ENCODE measurements at regions not wholly inside any gene's neighbourhood (a gene's known extent, or its start where the extent isn't known, plus 50 kb on each side); places are given as distances from the start of the nearest gene placed in this dataset.

DNA sequence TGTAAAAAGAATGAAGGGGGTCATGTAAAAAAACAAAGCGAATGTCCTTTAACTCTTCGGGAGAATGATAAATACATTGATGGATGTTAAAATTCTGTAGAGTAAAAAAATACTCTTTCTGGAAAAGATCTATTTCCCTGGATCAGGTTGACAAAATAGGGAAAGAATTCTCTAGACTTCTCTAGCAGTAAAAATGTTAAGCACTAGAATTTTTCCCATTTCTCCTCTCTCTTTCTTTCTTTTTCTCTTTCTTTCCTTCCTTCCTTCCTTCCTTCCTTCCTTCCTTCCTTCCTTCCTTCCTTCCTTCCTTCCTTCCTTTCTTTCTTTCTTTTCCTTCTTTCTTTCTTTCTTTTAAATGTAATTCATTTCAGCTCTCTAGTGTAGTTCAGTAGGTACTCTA is 552.5 kb downstream of the LRFN5 start:
- DNase-seq (ENCODE audit: low spot score) (no peak), ATAC-seq (no peak)
- Mint-ChIP-seq H3K4me3 (no peak overlapping the region), H3K9me3 (no peaks in the 10 kb centered on the region), H3K36me3 (ENCODE audit: low read depth) (no peaks in the 10 kb centered on the region), H3K27me3 (ENCODE audit: insufficient read depth, low read depth, poor library complexity) (no peaks in the 10 kb centered on the region), H3K4me1 (no peaks in the 10 kb centered on the region), H3K27ac (no peak overlapping the region)
- Histone ChIP-seq H3K4me1 (ENCODE audit: insufficient read depth) (no peaks in the 10 kb centered on the region), H3K79me2 (replicated peaks; ENCODE audit: insufficient read depth) (no peaks in the 10 kb centered on the region), H3K4me3 (no peak overlapping the region), H4K20me1 (replicated peaks; ENCODE audit: insufficient read depth) (no peaks in the 10 kb centered on the region), H3F3A (replicated peaks; ENCODE audit: low read depth) (no peaks in the 10 kb centered on the region), H3K27ac (ENCODE audit: low read depth) (no peak overlapping the region), H3K9me2 (ENCODE audit: insufficient read depth) (no peaks in the 10 kb centered on the region), H3K27me3 (ENCODE audit: insufficient read depth) (no peaks in the 10 kb centered on the region), H3K36me3 (ENCODE audit: insufficient read depth) (no peaks in the 10 kb centered on the region), H3K4me2 (no peak overlapping the region), H2AFZ (no peak overlapping the region)
- TF ChIP-seq, protein P1, sequence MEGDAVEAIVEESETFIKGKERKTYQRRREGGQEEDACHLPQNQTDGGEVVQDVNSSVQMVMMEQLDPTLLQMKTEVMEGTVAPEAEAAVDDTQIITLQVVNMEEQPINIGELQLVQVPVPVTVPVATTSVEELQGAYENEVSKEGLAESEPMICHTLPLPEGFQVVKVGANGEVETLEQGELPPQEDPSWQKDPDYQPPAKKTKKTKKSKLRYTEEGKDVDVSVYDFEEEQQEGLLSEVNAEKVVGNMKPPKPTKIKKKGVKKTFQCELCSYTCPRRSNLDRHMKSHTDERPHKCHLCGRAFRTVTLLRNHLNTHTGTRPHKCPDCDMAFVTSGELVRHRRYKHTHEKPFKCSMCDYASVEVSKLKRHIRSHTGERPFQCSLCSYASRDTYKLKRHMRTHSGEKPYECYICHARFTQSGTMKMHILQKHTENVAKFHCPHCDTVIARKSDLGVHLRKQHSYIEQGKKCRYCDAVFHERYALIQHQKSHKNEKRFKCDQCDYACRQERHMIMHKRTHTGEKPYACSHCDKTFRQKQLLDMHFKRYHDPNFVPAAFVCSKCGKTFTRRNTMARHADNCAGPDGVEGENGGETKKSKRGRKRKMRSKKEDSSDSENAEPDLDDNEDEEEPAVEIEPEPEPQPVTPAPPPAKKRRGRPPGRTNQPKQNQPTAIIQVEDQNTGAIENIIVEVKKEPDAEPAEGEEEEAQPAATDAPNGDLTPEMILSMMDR (conservative IDR thresholded peaks at IDR 0.05; ENCODE audit: low read depth in 2 of 2), result no peak
- TF ChIP-seq STAT1 (IDR thresholded peaks at IDR 0.05; ENCODE audit: unreplicated experiment) (no peak), JUNB (IDR thresholded peaks at IDR 0.05; ENCODE audit: unreplicated experiment) (no peak), REST (IDR thresholded peaks at IDR 0.05; ENCODE audit: unreplicated experiment) (no peak)

GRCh38 chr14:42149609-42150261 is 543.1 kb downstream of the LRFN5 start:
- Histone ChIP-seq H3K36me3 (ENCODE audit: insufficient read depth) (no peaks in the 10 kb centered on the region), H4K20me1 (replicated peaks; ENCODE audit: insufficient read depth) (no peaks in the 10 kb centered on the region), H2AFZ (no peak overlapping the region), H3K4me1 (ENCODE audit: insufficient read depth) (no peaks in the 10 kb centered on the region), H3K4me2 (no peak overlapping the region), H3K79me2 (replicated peaks; ENCODE audit: insufficient read depth) (no peaks in the 10 kb centered on the region), H3K9me2 (ENCODE audit: insufficient read depth) (no peaks in the 10 kb centered on the region), H3F3A (replicated peaks; ENCODE audit: low read depth) (no peaks in the 10 kb centered on the region), H3K27ac (ENCODE audit: low read depth) (no peak overlapping the region), H3K4me3 (no peak overlapping the region), H3K27me3 (ENCODE audit: insufficient read depth) (no peaks in the 10 kb centered on the region)
- H3K9me3 Mint-ChIP-seq, result peaks cover 7% of the 10 kb centered on the region
- H3K27me3 Mint-ChIP-seq (ENCODE audit: insufficient read depth, low read depth, poor library complexity), result peaks cover 1% of the 10 kb centered on the region
- H3K4me3 Mint-ChIP-seq, result no peak overlapping the region
- H3K27ac Mint-ChIP-seq, result no peak overlapping the region
- DNase-seq (ENCODE audit: low spot score) (no peak), ATAC-seq (no peak)
- no peaks in the 10 kb centered on the region for H3K36me3 Mint-ChIP-seq (ENCODE audit: low read depth)
- H3K4me1 Mint-ChIP-seq, result no peaks in the 10 kb centered on the region
- TF ChIP-seq CREB1 (CRISPR knock-in tag; IDR thresholded peaks at IDR 0.05; ENCODE audit: low read depth), result no peak
- no peak for TF ChIP-seq STAT1 (IDR thresholded peaks at IDR 0.05; ENCODE audit: unreplicated experiment)
- TF ChIP-seq NANOG (IDR thresholded peaks at IDR 0.05; ENCODE audit: borderline replicate concordance), result no peak
- no peak for TF ChIP-seq ZNF331 (CRISPR knock-in tag; IDR thresholded peaks at IDR 0.05; ENCODE audit: low read depth)
- TF ChIP-seq, protein P2, sequence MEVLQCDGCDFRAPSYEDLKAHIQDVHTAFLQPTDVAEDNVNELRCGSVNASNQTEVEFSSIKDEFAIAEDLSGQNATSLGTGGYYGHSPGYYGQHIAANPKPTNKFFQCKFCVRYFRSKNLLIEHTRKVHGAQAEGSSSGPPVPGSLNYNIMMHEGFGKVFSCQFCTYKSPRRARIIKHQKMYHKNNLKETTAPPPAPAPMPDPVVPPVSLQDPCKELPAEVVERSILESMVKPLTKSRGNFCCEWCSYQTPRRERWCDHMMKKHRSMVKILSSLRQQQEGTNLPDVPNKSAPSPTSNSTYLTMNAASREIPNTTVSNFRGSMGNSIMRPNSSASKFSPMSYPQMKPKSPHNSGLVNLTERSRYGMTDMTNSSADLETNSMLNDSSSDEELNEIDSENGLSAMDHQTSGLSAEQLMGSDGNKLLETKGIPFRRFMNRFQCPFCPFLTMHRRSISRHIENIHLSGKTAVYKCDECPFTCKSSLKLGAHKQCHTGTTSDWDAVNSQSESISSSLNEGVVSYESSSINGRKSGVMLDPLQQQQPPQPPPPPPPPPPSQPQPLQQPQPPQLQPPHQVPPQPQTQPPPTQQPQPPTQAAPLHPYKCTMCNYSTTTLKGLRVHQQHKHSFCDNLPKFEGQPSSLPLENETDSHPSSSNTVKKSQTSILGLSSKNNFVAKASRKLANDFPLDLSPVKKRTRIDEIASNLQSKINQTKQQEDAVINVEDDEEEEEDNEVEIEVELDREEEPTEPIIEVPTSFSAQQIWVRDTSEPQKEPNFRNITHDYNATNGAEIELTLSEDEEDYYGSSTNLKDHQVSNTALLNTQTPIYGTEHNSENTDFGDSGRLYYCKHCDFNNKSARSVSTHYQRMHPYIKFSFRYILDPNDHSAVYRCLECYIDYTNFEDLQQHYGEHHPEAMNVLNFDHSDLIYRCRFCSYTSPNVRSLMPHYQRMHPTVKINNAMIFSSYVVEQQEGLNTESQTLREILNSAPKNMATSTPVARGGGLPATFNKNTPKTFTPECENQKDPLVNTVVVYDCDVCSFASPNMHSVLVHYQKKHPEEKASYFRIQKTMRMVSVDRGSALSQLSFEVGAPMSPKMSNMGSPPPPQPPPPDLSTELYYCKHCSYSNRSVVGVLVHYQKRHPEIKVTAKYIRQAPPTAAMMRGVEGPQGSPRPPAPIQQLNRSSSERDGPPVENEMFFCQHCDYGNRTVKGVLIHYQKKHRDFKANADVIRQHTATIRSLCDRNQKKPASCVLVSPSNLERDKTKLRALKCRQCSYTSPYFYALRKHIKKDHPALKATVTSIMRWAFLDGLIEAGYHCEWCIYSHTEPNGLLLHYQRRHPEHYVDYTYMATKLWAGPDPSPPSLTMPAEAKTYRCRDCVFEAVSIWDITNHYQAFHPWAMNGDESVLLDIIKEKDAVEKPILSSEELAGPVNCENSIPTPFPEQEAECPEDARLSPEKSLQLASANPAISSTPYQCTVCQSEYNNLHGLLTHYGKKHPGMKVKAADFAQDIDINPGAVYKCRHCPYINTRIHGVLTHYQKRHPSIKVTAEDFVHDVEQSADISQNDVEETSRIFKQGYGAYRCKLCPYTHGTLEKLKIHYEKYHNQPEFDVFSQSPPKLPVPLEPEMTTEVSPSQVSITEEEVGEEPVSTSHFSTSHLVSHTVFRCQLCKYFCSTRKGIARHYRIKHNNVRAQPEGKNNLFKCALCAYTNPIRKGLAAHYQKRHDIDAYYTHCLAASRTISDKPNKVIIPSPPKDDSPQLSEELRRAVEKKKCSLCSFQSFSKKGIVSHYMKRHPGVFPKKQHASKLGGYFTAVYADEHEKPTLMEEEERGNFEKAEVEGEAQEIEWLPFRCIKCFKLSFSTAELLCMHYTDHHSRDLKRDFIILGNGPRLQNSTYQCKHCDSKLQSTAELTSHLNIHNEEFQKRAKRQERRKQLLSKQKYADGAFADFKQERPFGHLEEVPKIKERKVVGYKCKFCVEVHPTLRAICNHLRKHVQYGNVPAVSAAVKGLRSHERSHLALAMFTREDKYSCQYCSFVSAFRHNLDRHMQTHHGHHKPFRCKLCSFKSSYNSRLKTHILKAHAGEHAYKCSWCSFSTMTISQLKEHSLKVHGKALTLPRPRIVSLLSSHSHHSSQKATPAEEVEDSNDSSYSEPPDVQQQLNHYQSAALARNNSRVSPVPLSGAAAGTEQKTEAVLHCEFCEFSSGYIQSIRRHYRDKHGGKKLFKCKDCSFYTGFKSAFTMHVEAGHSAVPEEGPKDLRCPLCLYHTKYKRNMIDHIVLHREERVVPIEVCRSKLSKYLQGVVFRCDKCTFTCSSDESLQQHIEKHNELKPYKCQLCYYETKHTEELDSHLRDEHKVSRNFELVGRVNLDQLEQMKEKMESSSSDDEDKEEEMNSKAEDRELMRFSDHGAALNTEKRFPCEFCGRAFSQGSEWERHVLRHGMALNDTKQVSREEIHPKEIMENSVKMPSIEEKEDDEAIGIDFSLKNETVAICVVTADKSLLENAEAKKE (CRISPR knock-in tag; IDR thresholded peaks at IDR 0.05), result no peak
- no peak for TF ChIP-seq POLR2AphosphoS5 (IDR thresholded peaks at IDR 0.05; ENCODE audit: low read depth)

Data from GM23338 (cell line).